Sigmoid colon (tissue), 4 donors: ENCODE measurements at regions not wholly inside any gene's neighbourhood (a gene's known extent, or its start where the extent isn't known, plus 50 kb on each side); places are given as distances from the start of the nearest gene placed in this dataset.

Experiments
- EP300 ChIP-seq, 4 donors: sonication (generic); formaldehyde crosslinking; IDR thresholded peaks; one replicate each; pipeline ENCODE4 v1.6.1; 2017; ENCODE audit warnings: antibody characterized with exemption in 4 of 4
- POLR2A ChIP-seq, 2 donors: fragments of 450-650 bp; IDR thresholded peaks; one replicate each; pipeline ENCODE4 v1.6.1; 2016; ENCODE audit warnings: antibody characterized with exemption in 2 of 2, mild to moderate bottlenecking in 2 of 2, moderate library complexity in 2 of 2
- POLR2AphosphoS5 ChIP-seq, 4 donors: sonication (generic); formaldehyde crosslinking; IDR thresholded peaks; one replicate each; pipeline ENCODE4 v1.6.1; 2017; ENCODE audit warnings: antibody characterized with exemption in 4 of 4
- TF ChIP-seq, protein P1 (sequence below), 4 experiments: fragments of 450-650 bp in 3 of 4; fragments of 200-600 bp in 1 of 4; IDR thresholded peaks; one replicate each; pipeline ENCODE4 v1.5.1; 2016 to 2019; ENCODE audit warnings: antibody characterized with exemption in 4 of 4, mild to moderate bottlenecking in 3 of 4, moderate library complexity in 2 of 4

DNA sequence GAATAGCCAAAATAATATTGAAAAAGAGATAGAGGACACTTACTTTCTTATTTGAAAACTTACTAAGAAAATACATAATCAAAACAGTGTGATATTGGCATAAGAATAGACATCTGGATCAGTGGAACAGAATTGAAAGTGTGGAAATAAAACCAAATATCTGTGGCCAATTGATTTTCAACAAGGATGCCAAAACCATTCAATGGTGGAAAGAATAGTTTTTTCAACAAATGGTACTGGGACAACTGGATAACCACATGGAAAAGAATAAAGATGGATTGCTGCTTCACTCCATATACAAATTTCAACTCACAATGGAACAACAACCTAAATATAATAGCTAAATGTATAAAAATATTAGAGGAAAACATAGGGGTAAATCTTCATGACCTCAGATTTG, 152.5 kb upstream of the GPR149 start:
- TF ChIP-seq, protein P1, sequence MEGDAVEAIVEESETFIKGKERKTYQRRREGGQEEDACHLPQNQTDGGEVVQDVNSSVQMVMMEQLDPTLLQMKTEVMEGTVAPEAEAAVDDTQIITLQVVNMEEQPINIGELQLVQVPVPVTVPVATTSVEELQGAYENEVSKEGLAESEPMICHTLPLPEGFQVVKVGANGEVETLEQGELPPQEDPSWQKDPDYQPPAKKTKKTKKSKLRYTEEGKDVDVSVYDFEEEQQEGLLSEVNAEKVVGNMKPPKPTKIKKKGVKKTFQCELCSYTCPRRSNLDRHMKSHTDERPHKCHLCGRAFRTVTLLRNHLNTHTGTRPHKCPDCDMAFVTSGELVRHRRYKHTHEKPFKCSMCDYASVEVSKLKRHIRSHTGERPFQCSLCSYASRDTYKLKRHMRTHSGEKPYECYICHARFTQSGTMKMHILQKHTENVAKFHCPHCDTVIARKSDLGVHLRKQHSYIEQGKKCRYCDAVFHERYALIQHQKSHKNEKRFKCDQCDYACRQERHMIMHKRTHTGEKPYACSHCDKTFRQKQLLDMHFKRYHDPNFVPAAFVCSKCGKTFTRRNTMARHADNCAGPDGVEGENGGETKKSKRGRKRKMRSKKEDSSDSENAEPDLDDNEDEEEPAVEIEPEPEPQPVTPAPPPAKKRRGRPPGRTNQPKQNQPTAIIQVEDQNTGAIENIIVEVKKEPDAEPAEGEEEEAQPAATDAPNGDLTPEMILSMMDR (IDR thresholded peaks at IDR 0.05) = no peak
- TF ChIP-seq POLR2A (IDR thresholded peaks at IDR 0.05) (no peak), EP300 (IDR thresholded peaks at IDR 0.05) (no peak), POLR2AphosphoS5 (IDR thresholded peaks at IDR 0.05) (no peak)
